IMR-90 (cell line): ENCODE measurements at regions not wholly inside any gene's neighbourhood (a gene's known extent, or its start where the extent isn't known, plus 50 kb on each side); places are given as distances from the start of the nearest gene placed in this dataset.

Source experiments
- ATAC-seq: fragments of 200-7000 bp; cut with Tn5 transposase; 2 replicates; pipeline ENCODE4 v1.9.1; 2020; ENCODE audit warnings: low read depth, mild to moderate bottlenecking, moderate library complexity
- BruUV-seq: library from RNA; stranded (reverse); fragments of 400-500 nt; replicated peaks from 2 replicates; lab custom pipeline; 2021; lab: Mats Ljungman, UMichigan
- CTCF ChIA-PET: fragments of 300-600 bp; formaldehyde crosslinking; extraction: SDS; loops from one replicate; lab custom pipeline; 2021; ENCODE audit warnings: antibody characterized with exemption; lab: Yijun Ruan, JAX
- POLR2A ChIA-PET: fragments of 300-600 bp; sonication (Branson Sonifier 250); formaldehyde crosslinking; loops from one replicate; lab custom pipeline; 2022; ENCODE audit warnings: antibody characterized with exemption; ENCODE audit not compliant: unreplicated experiment; lab: Charles Lee
- DNase-seq: peaks from one replicate; pipeline ENCODE4 v3.0.0; 2013
- H2AFZ ChIP-seq: replicated peaks from 2 replicates; pipeline ENCODE3; 2013; ENCODE audit warnings: low read length, mild to moderate bottlenecking; ENCODE audit not compliant: poor library complexity
- H2AK5ac ChIP-seq: 2 replicates; pipeline ENCODE4 v1.6.1; 2013; ENCODE audit warnings: low read depth, low read length, inconsistent platforms
- H2AK9ac ChIP-seq: replicated peaks from 2 replicates; pipeline ENCODE3; 2013; ENCODE audit warnings: mild to moderate bottlenecking, low read depth, low read length, moderate library complexity; ENCODE audit not compliant: poor library complexity
- H2BK120ac ChIP-seq: 2 replicates; pipeline ENCODE4 v1.6.1; 2013; ENCODE audit warnings: low read depth, low read length, inconsistent platforms
- H2BK15ac ChIP-seq: 3 replicates; pipeline ENCODE4 v1.6.1; 2013; ENCODE audit warnings: low read depth, low read length, inconsistent platforms
- H2BK20ac ChIP-seq: 2 replicates; pipeline ENCODE4 v1.6.1; 2013; ENCODE audit warnings: low read depth, mild to moderate bottlenecking, inconsistent platforms, low read length, moderate library complexity
- H2BK5ac ChIP-seq: 2 replicates; pipeline ENCODE4 v1.6.1; 2013; ENCODE audit warnings: mild to moderate bottlenecking, low read depth, low read length, inconsistent platforms; ENCODE audit not compliant: poor library complexity, severe bottlenecking
- H3K14ac ChIP-seq: replicated peaks from 2 replicates; pipeline ENCODE4 v1.6.1; 2013; ENCODE audit warnings: low read depth, low read length, inconsistent platforms
- H3K18ac ChIP-seq: 2 replicates; pipeline ENCODE4 v1.6.1; 2013; ENCODE audit warnings: low read depth, low read length, control low read depth
- H3K23ac ChIP-seq: 2 replicates; pipeline ENCODE4 v1.6.1; 2013; ENCODE audit warnings: low read depth, low read length, inconsistent platforms
- H3K27ac ChIP-seq: 2 replicates; pipeline ENCODE4 v1.5.1; 2013; ENCODE audit warnings: mild to moderate bottlenecking, control low read depth, low read length; ENCODE audit not compliant: insufficient read depth
- H3K27me3 ChIP-seq: 2 replicates; pipeline ENCODE4 v1.6.1; 2013; ENCODE audit warnings: low read length; ENCODE audit not compliant: control insufficient read depth, insufficient read depth
- H3K36me3 ChIP-seq: 2 replicates; pipeline ENCODE4 v1.6.1; 2013; ENCODE audit warnings: low read length, mixed read lengths; ENCODE audit not compliant: control insufficient read depth, insufficient read depth
- H3K4ac ChIP-seq: 2 replicates; pipeline ENCODE4 v1.6.1; 2013; ENCODE audit warnings: low read depth, low read length, inconsistent platforms
- H3K4me1 ChIP-seq: 2 replicates; pipeline ENCODE4 v1.6.1; 2013; ENCODE audit warnings: low read length, mixed read lengths; ENCODE audit not compliant: control insufficient read depth, insufficient read depth
- H3K4me2 ChIP-seq: 2 replicates; pipeline ENCODE4 v1.6.1; 2013; ENCODE audit warnings: low read depth, mild to moderate bottlenecking, control low read depth, low read length, moderate library complexity
- H3K4me3 ChIP-seq: 2 replicates; pipeline ENCODE4 v1.5.1; 2013; ENCODE audit warnings: low read depth, mild to moderate bottlenecking, control low read depth, low read length, moderate library complexity; ENCODE audit not compliant: insufficient read depth
- H3K56ac ChIP-seq: 2 replicates; pipeline ENCODE4 v1.6.1; 2013; ENCODE audit warnings: low read length, inconsistent platforms; ENCODE audit not compliant: insufficient read depth; ENCODE audit errors: extremely low read depth
- H3K79me1 ChIP-seq, 2 experiments: 2 replicates each; pipeline ENCODE4 v1.6.1; 2013; ENCODE audit warnings: low read length in 2 of 2, inconsistent platforms in 1 of 2, low read depth in 1 of 2
- H3K9ac ChIP-seq: 2 replicates; pipeline ENCODE4 v1.6.1; 2013; ENCODE audit warnings: low read depth, low read length, control low read depth
- H3K9me1 ChIP-seq: 2 replicates; pipeline ENCODE4 v1.6.1; 2013; ENCODE audit warnings: low read length, inconsistent platforms; ENCODE audit not compliant: insufficient read depth
- H3K9me3 ChIP-seq: 2 replicates; pipeline ENCODE4 v1.6.1; 2013; ENCODE audit warnings: low read length; ENCODE audit not compliant: control insufficient read depth, insufficient read depth
- H4K20me1 ChIP-seq: 2 replicates; pipeline ENCODE4 v1.6.1; 2013; ENCODE audit warnings: low read length, inconsistent platforms; ENCODE audit not compliant: insufficient read depth
- H4K5ac ChIP-seq: 2 replicates; pipeline ENCODE4 v1.6.1; 2013; ENCODE audit warnings: mild to moderate bottlenecking, low read depth, low read length, control low read depth
- H4K8ac ChIP-seq, 2 experiments: 2 replicates each; pipeline ENCODE4 v1.6.1; 2013; ENCODE audit warnings: low read depth in 2 of 2, low read length in 2 of 2, control low read depth in 1 of 2, inconsistent platforms in 1 of 2
- H4K91ac ChIP-seq: 2 replicates; pipeline ENCODE4 v1.6.1; 2013; ENCODE audit warnings: low read depth, low read length, inconsistent platforms; ENCODE audit not compliant: insufficient read depth
- CEBPB ChIP-seq: IDR thresholded peaks from 2 replicates; pipeline ENCODE4 v1.6.1; 2012; ENCODE audit warnings: low read depth, low read length, improper control_type of control experiment
- ELK1 ChIP-seq: fragments of 150-350 bp; IDR thresholded peaks from 2 replicates; pipeline ENCODE4 v1.6.1; 2016; ENCODE audit warnings: low read depth, mild to moderate bottlenecking, low read length, moderate library complexity, borderline replicate concordance
- FOS ChIP-seq: fragments of 150-350 bp; IDR thresholded peaks from 2 replicates; pipeline ENCODE4 v1.6.1; 2016; ENCODE audit warnings: low read depth, low read length
- MAZ ChIP-seq: IDR thresholded peaks from 2 replicates; pipeline ENCODE4 v1.6.1; 2012; ENCODE audit warnings: low read depth, mild to moderate bottlenecking, low read length, improper control_type of control experiment, moderate library complexity, borderline replicate concordance
- NFE2L2 ChIP-seq: fragments of 150-350 bp; IDR thresholded peaks from 2 replicates; pipeline ENCODE4 v1.6.1; 2016; ENCODE audit warnings: low read depth, mild to moderate bottlenecking, low read length
- RAD21 ChIP-seq: IDR thresholded peaks from 2 replicates; pipeline ENCODE4 v1.6.1; 2012; ENCODE audit warnings: low read length, improper control_type of control experiment
- USF2 ChIP-seq: fragments of 150-350 bp; IDR thresholded peaks from 2 replicates; pipeline ENCODE4 v1.6.1; 2017; ENCODE audit warnings: mild to moderate bottlenecking, antibody characterized with exemption, low read length, low read depth
- WGBS, 2 experiments: methylation state at CpG; one replicate each; pipeline versions ENCODE4 v1.1.5 to v1.1.7; 2013; ENCODE audit warnings: missing lambda C conversion rate in 2 of 2; ENCODE audit not compliant: insufficient read length in 1 of 2; ENCODE audit errors: extremely low coverage in 2 of 2; 5-methylcytosine and 5-hydroxymethylcytosine counted together
- dilution Hi-C: fragments of 300-500 bp; cut with HindIII; formaldehyde crosslinking; loops from one replicate; pipeline ENCODE4 v1.14.3; 2018; ENCODE audit warnings: low sequenced_read_pairs; ENCODE audit not compliant: unreplicated experiment
- in situ Hi-C: fragments of 300-500 bp; cut with MboI; formaldehyde crosslinking; loops from 3 replicates; pipeline ENCODE4 v1.14.3; 2019; ENCODE audit warnings: low sequenced_read_pairs, inconsistent platforms, mixed read lengths
- intact Hi-C: fragments of 100-400 bp; cut with micrococcal nuclease; formaldehyde crosslinking; loops from 2 replicates; pipeline ENCODE4 v1.10.0; 2022

- Histone ChIP-seq H3K56ac (no peak overlapping the region), H3K27ac (no peak overlapping the region), H3K4me2 (no peak overlapping the region), H2AK9ac (no peak overlapping the region), H3K18ac (no peak overlapping the region), H3K4me3 (no peak overlapping the region), H3K9ac (no peak overlapping the region), H2AFZ (no peak overlapping the region), H3K36me3 (no peaks in the 10 kb centered on the region), H2BK120ac (no peak overlapping the region), H4K91ac (no peak overlapping the region), H3K14ac (0 out of 2 replicates have a peak overlapping the region, but pooled peaks have one; percentile 51), H3K9me3 (no peaks in the 10 kb centered on the region), H2BK5ac (no peak overlapping the region), H2AK5ac (no peak overlapping the region), H4K20me1 (no peaks in the 10 kb centered on the region), H2BK15ac (no peak overlapping the region), H4K8ac (no peak overlapping the region), H3K79me1 (no peaks in the 10 kb centered on the region), H3K23ac (no peak overlapping the region), H3K9me1 (0 out of 2 replicates have a peak, but pooled peaks cover 3% of the 10 kb centered on the region), H4K5ac (no peak overlapping the region), H3K4me1 (peaks cover 9% of the 10 kb centered on the region), H2BK20ac (peak overlapping the region; percentile 53; the same call in 1 of the 2 replicates), H3K4ac (peak overlapping the region; percentile 20; the same call in 1 of the 2 replicates), H3K27me3 (0 out of 2 replicates have a peak, but pooled peaks cover 2% of the 10 kb centered on the region)
- ChIA-PET POLR2A (no interaction called here), CTCF (interaction anchor here (1.0 to 1.1 kb wide), 2 partner anchors 9 to 12 kb away, joined by 3 read pairs; no protein-coding TSS in a partner anchor)
- in situ Hi-C loops (no loop called here), intact Hi-C loops (no loop called here), dilution Hi-C loops (no loop called here)
- no TSS peak for BruUV-seq
- peak; percentile 69 for DNase-seq
- TF ChIP-seq RAD21 (no peak), FOS (no peak), CEBPB (no peak), MAZ (no peak), NFE2L2 (no peak), ELK1 (no peak), USF2 (no peak)
- WGBS, 2 experiments = 93% methylated on average over 3 of the region's 6 CpGs; no CpG with 5 or more reads in 1 of the 2 experiments
- ATAC-seq = peak; percentile 9; the same call in 1 of the 2 replicates
Measured at GRCh38 chr1:55318116-55318817, 103.1 kb upstream of the USP24 start.
